Activated T-helper 1 cell treated with anti-CD3 and anti-CD28 coated beads, Interleukin-12 subunit alpha, Interleukin-12 subunit beta, Interleukin-2, Interleukin-4 antibody, amounts not matched to agents 30 ng/mL and 10 ng/mL and 1 ng/mL, durations not matched to agents 14 hours and 24 hours and 36 hours (primary cell): ENCODE measurements at regions not wholly inside any gene's neighbourhood (a gene's known extent, or its start where the extent isn't known, plus 50 kb on each side); places are given as distances from the start of the nearest gene placed in this dataset.

Experiments
- DNase-seq: peaks from one replicate; pipeline ENCODE4 v3.0.0; 2021; ENCODE audit warnings: low spot score
- H3K27ac Mint-ChIP-seq: one replicate; pipeline ENCODE4 v1.8.0; 2021; ENCODE audit warnings: mild to moderate bottlenecking, mixed read lengths
- H3K27me3 Mint-ChIP-seq: one replicate; pipeline ENCODE4 v1.8.0; 2022; ENCODE audit warnings: mild to moderate bottlenecking, moderate library complexity, mixed read lengths; ENCODE audit not compliant: insufficient read depth
- H3K36me3 Mint-ChIP-seq: one replicate; pipeline ENCODE4 v1.8.0; 2021; ENCODE audit warnings: low read depth, mixed read lengths
- H3K4me1 Mint-ChIP-seq: one replicate; pipeline ENCODE4 v1.8.0; 2021; ENCODE audit warnings: low read depth, mixed read lengths
- H3K4me3 Mint-ChIP-seq: one replicate; pipeline ENCODE4 v1.8.0; 2021; ENCODE audit warnings: mild to moderate bottlenecking, moderate library complexity, mixed read lengths
- H3K9me3 Mint-ChIP-seq: one replicate; pipeline ENCODE4 v1.8.0; 2021; ENCODE audit warnings: mixed read lengths
- intact Hi-C: fragments of 100-400 bp; cut with micrococcal nuclease; formaldehyde crosslinking; loops from one replicate; pipeline ENCODE4 v1.15.1; 2024

DNA sequence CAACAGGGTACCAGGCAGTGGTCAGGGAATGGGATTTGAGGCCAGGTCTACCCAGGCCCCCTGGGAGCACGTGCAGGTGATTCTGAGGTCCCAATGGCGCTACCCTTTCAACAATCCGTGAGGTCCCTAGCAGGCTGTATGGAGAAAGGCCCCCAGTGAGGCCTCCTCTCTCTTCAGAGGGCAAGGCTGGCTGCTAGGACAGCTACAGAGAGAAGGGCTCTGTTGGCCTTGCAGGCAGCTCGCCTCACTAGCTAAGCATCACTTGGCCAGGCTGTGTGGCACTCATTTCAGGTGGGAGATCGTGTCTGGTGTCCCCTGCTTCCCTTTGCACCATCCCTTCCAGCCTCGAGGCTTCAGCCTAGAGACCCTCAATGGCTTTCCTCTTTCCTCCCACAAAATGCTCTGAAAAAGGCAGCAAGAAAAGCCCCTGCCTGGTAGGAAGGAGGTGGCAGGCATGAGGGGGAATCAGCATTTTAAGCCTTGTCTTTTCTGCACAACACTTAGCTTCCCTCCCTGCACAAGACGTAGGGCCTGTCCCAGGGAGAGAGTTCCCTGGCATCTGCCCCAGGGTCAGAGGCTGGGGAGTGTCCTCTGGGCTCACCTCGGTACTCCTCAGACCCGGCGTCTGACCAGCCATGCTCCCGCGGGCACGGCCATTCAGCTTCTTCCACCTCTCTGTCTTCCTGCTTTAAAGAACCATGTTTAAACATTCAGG is 111.8 kb downstream of the ASB7 start:
- Mint-ChIP-seq H3K36me3 (peaks cover 2% of the 10 kb centered on the region), H3K9me3 (peaks cover 9% of the 10 kb centered on the region), H3K27me3 (peaks cover 1% of the 10 kb centered on the region), H3K4me3 (no peak overlapping the region), H3K27ac (no peak overlapping the region), H3K4me1 (no peaks in the 10 kb centered on the region)
- intact Hi-C loops = no loop called here
- DNase-seq = no peak

DNA sequence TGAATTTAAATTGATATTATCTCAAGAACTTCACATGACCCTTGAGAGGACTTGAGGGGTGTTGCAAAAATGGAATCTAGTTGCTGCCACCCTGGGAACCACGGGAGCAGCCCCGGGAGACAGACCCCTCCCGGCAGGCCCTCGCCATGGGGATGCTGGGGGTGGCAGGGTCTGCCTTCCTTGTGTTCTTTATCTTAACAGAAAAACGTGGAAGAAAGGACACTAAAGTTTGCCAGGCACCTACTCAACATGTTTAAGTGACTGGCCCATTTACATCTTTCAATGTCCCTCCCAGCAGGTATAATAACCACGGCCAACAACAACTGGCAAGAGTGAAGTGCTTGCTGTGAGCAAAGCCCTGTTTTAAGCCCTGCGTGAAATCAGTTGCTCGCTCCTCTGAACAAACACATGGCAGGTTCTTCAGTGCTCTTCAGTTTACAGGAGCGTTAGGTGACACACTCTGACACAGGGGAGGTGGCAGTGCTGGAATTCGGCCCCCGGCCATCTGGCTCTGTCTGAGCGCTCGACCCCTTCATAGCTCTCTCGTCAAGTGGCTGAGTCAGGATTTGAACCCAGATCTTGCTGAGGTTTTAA is 112.5 kb downstream of the ASB7 start:
- H3K9me3 Mint-ChIP-seq = peaks cover 5% of the 10 kb centered on the region

DNA sequence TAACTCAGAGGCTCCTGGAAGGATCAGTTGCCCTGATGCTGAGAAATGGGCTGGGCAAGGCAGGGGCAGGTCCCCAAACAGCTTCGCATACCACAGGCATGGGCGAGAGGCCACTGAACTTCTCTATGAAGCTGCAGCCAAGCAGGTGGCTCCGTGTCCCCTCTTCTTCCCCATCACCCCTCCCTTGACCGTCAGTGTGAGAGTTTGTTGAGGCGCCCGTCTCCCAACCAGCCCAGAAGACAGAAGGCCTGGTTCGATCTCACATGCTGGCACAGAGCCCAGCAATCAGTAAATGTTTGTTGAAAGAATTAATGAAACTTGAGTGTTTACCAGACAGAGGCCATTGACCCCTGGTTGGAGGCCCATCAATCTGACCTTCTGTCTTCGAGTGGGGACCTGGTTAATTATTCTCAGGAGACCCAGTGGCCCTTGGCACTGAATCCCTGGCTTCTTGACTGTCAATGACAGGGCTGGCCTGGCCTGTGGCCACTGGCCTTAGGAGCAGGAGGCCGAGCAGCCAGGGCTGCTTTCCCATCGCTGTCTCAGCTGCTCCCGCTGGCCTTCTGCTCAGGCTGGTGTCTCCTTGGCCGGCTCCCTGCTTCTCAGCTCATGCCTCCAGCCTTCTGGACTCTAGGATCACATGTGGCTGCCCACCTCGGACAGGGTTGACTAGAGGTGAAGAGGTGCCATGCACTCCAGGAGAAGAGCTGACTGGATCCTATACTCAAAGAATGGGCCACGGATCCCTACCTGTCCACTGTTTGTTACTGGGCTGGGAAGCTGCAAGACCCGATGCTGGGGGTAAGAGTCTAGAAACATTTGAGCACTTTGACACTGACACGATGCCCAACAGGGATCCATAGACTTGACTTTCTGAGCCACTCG is 113.4 kb downstream of the ASB7 start:
- no peaks in the 10 kb centered on the region for H3K36me3 Mint-ChIP-seq
- intact Hi-C loops = no loop called here
- no peak overlapping the region for H3K27ac Mint-ChIP-seq
- peaks cover 2% of the 10 kb centered on the region for H3K27me3 Mint-ChIP-seq
- H3K4me3 Mint-ChIP-seq = no peak overlapping the region
- no peak for DNase-seq
- H3K9me3 Mint-ChIP-seq = no peaks in the 10 kb centered on the region
- no peaks in the 10 kb centered on the region for H3K4me1 Mint-ChIP-seq

More for the DNA sequence above, 112.5 kb downstream of the ASB7 start:
- intact Hi-C loops = no loop called here
- Mint-ChIP-seq H3K27me3 (peaks cover 1% of the 10 kb centered on the region), H3K27ac (no peak overlapping the region), H3K4me3 (no peak overlapping the region), H3K36me3 (peaks cover 2% of the 10 kb centered on the region), H3K4me1 (no peaks in the 10 kb centered on the region)
- no peak for DNase-seq

- Mint-ChIP-seq H3K27ac (no peak overlapping the region), H3K36me3 (no peaks in the 10 kb centered on the region), H3K27me3 (peaks cover 2% of the 10 kb centered on the region), H3K4me1 (no peaks in the 10 kb centered on the region), H3K9me3 (no peaks in the 10 kb centered on the region), H3K4me3 (no peak overlapping the region)
- DNase-seq = no peak
- intact Hi-C loops = no loop called here
Measured at GRCh38 chr15:100716456-100717085, 114.2 kb downstream of the ASB7 start.

GRCh38 chr15:100717596-100717995 is 115.2 kb downstream of the ASB7 start:
- peaks cover 2% of the 10 kb centered on the region for H3K27me3 Mint-ChIP-seq
- H3K27ac Mint-ChIP-seq = no peak overlapping the region
- no peaks in the 10 kb centered on the region for H3K4me1 Mint-ChIP-seq
- no peak for DNase-seq
- no peaks in the 10 kb centered on the region for H3K9me3 Mint-ChIP-seq
- intact Hi-C loops = no loop called here
- no peaks in the 10 kb centered on the region for H3K36me3 Mint-ChIP-seq
- no peak overlapping the region for H3K4me3 Mint-ChIP-seq

GRCh38 chr15:100718075-100718980 is 115.9 kb downstream of the ASB7 start:
- H3K27ac Mint-ChIP-seq = no peak overlapping the region
- H3K36me3 Mint-ChIP-seq = no peaks in the 10 kb centered on the region
- H3K9me3 Mint-ChIP-seq = no peaks in the 10 kb centered on the region
- DNase-seq = no peak
- no peaks in the 10 kb centered on the region for H3K4me1 Mint-ChIP-seq
- H3K4me3 Mint-ChIP-seq = no peak overlapping the region
- peaks cover 8% of the 10 kb centered on the region for H3K27me3 Mint-ChIP-seq
- intact Hi-C loops = no loop called here

DNA sequence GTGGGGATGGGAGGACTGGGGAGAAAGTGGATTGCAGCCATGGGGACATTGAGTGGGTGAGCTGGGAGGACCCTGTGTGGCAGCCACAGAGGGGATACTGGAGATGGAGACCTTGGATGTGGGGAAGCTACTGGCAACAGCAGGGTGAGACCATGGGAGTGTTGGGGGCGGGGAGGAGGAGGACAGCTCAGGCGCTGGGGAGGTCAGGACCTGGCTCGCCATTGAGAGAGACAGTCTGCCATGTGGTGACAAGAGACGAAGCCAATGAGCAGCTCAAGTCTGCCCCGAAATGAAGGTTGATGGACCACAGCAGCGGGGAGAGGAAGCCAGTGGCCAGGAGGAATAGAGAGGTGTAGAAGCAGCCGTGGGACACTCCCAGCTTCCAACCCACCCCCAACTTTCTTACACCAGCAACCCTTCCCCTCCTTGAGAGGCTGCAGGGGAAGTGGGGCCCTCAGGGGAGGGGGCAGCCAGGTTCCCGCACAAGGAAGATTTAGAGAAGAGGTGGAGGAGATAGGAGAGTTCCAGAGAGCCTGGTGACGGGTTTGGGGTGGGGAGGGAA is 118.1 kb downstream of the ASB7 start:
- Mint-ChIP-seq H3K4me3 (no peak overlapping the region), H3K36me3 (no peaks in the 10 kb centered on the region), H3K27ac (no peak overlapping the region), H3K4me1 (no peaks in the 10 kb centered on the region), H3K27me3 (peaks cover 8% of the 10 kb centered on the region), H3K9me3 (no peaks in the 10 kb centered on the region)
- no peak for DNase-seq
- intact Hi-C loops = no loop called here

GRCh38 chr15:100721758-100722550 is 119.6 kb downstream of the ASB7 start:
- peaks cover 8% of the 10 kb centered on the region for H3K27me3 Mint-ChIP-seq
- no peak for DNase-seq
- no peak overlapping the region for H3K4me3 Mint-ChIP-seq
- H3K4me1 Mint-ChIP-seq = no peaks in the 10 kb centered on the region
- no peaks in the 10 kb centered on the region for H3K36me3 Mint-ChIP-seq
- intact Hi-C loops = no loop called here
- H3K27ac Mint-ChIP-seq = no peak overlapping the region
- H3K9me3 Mint-ChIP-seq = no peaks in the 10 kb centered on the region

DNA sequence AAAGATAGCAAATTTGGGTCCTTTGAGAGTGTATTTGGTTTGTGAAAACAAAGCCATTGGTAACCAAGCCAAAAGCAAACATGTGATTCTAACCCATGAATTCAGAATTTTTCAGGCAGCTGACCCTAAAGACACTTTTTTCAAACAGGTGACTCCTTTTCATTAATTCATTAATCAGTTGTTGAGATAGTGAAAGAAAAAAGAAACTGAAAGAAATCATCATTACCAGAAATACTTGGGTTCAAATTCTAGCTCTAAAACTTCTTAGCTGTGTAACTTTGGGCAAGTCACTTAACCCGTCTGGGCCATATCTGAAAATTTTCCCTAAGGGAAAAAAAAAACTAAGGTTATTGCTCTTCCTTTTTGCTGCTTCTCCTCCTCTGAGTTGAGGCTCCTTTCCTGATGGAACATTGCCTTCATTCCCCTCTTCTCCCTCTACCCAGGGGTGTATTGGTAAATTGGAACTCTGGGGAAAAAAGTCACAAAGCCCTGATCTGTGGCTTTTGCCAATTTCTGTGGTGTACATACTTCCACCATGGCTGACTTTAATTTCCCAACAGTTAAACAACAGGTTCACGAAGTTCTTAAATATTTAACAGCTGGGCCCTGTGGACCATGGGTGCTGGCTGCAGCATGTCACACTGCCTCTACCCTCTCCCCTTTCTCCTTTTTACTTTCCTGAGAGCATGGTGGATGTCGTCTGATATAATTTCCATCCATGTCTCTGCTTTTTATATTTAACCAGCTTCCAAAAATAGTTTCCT is 120.3 kb downstream of the ASB7 start:
- DNase-seq = no peak
- no peak overlapping the region for H3K27ac Mint-ChIP-seq
- no peak overlapping the region for H3K4me3 Mint-ChIP-seq
- no peaks in the 10 kb centered on the region for H3K4me1 Mint-ChIP-seq
- peaks cover 8% of the 10 kb centered on the region for H3K27me3 Mint-ChIP-seq
- no peaks in the 10 kb centered on the region for H3K36me3 Mint-ChIP-seq
- intact Hi-C loops = no loop called here
- H3K9me3 Mint-ChIP-seq = no peaks in the 10 kb centered on the region

DNA sequence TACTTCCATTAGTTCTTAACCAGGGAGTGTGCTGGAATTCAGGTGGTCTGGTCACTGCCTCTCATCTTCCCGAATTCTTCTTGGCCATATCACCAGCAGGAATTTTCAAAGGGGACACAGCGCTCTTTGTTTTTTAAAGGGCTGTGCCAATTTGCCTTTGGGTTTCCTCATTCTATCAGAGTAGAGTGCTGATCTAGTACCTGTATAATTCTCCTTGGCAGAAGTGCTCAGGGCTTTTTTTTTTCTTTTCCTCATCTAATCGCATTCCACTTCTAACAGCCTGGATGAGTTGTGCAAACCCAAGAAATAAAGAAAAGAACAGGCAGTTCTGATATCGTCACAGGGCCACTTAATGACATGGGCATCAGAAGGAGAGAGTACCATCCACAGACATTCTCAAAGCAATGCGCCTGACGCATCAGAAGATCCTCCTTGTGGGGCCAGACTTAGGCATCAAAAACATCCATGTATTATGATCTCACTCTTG is 121.0 kb downstream of the ASB7 start:
- Mint-ChIP-seq H3K4me1 (no peaks in the 10 kb centered on the region), H3K36me3 (no peaks in the 10 kb centered on the region), H3K27me3 (peaks cover 8% of the 10 kb centered on the region), H3K4me3 (no peak overlapping the region), H3K27ac (no peak overlapping the region), H3K9me3 (no peaks in the 10 kb centered on the region)
- no peak for DNase-seq
- intact Hi-C loops = no loop called here
